Uterus (tissue), 2 donors: ENCODE measurements at regions not wholly inside any gene's neighbourhood (a gene's known extent, or its start where the extent isn't known, plus 50 kb on each side); places are given as distances from the start of the nearest gene placed in this dataset.

Source experiments
- CTCF ChIP-seq, 4 experiments: fragments of 200-600 bp in 2 of 4; fragments of 450-650 bp in 2 of 4; sonication (generic) in 2 of 4; IDR thresholded peaks; one replicate each; pipeline ENCODE4 v1.5.1; 2016 to 2019; ENCODE audit warnings: antibody characterized with exemption in 4 of 4, mild to moderate bottlenecking in 2 of 4, moderate library complexity in 1 of 4
- POLR2A ChIP-seq, 2 donors: fragments of 450-650 bp; IDR thresholded peaks; one replicate each; pipeline ENCODE4 v1.6.1; 2016; ENCODE audit warnings: antibody characterized with exemption in 2 of 2, mild to moderate bottlenecking in 1 of 2, moderate library complexity in 1 of 2

GRCh38 chr3:78343221-78343620 is 1303.3 kb downstream of the ROBO2 start:
- TF ChIP-seq CTCF (IDR thresholded peaks at IDR 0.05) (no peak), POLR2A (IDR thresholded peaks at IDR 0.05) (no peak)
